ENCODE measurements at regions not wholly inside any gene's neighbourhood (a gene's known extent, or its start where the extent isn't known, plus 50 kb on each side); places are given as distances from the start of the nearest gene placed in this dataset.

DNA sequence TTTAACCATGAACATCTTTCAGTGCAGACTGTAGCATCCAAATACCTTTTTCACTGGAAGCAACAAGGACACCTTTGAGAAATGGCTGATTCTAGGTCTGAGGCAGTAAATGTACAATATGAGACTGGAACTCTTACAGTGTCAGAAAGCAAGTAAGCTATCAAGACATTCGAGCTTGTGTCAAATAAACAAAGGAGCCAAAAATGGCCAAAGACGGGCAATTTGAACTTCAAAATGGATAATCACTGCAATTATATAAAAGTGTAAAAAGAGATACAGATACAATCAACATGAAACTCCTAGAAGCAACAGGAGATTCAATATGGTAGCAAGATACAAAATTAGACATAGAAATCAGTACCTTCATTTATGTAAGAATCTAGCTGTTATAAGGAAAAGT lies 138.5 kb upstream of the CCDC54 start:
- TF ChIP-seq, protein P1, sequence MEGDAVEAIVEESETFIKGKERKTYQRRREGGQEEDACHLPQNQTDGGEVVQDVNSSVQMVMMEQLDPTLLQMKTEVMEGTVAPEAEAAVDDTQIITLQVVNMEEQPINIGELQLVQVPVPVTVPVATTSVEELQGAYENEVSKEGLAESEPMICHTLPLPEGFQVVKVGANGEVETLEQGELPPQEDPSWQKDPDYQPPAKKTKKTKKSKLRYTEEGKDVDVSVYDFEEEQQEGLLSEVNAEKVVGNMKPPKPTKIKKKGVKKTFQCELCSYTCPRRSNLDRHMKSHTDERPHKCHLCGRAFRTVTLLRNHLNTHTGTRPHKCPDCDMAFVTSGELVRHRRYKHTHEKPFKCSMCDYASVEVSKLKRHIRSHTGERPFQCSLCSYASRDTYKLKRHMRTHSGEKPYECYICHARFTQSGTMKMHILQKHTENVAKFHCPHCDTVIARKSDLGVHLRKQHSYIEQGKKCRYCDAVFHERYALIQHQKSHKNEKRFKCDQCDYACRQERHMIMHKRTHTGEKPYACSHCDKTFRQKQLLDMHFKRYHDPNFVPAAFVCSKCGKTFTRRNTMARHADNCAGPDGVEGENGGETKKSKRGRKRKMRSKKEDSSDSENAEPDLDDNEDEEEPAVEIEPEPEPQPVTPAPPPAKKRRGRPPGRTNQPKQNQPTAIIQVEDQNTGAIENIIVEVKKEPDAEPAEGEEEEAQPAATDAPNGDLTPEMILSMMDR (IDR thresholded peaks at IDR 0.05): no peak
- TF ChIP-seq POLR2A (IDR thresholded peaks at IDR 0.05): no peak
